MM.1S (cell line): ENCODE measurements at regions not wholly inside any gene's neighbourhood (a gene's known extent, or its start where the extent isn't known, plus 50 kb on each side); places are given as distances from the start of the nearest gene placed in this dataset.

ENCODE experiments used
- EZH2phosphoT487 ChIP-seq: fragments of 300-600 bp; sonication (generic); IDR thresholded peaks from 2 replicates; pipeline ENCODE4 v1.6.1; 2018; ENCODE audit warnings: antibody characterized with exemption, low read length
- TF ChIP-seq, protein P1 (sequence below): fragments of 300-600 bp; sonication (generic); IDR thresholded peaks from 2 replicates; pipeline ENCODE4 v1.5.1; 2016; ENCODE audit warnings: antibody characterized with exemption, low read length, mixed read lengths

DNA sequence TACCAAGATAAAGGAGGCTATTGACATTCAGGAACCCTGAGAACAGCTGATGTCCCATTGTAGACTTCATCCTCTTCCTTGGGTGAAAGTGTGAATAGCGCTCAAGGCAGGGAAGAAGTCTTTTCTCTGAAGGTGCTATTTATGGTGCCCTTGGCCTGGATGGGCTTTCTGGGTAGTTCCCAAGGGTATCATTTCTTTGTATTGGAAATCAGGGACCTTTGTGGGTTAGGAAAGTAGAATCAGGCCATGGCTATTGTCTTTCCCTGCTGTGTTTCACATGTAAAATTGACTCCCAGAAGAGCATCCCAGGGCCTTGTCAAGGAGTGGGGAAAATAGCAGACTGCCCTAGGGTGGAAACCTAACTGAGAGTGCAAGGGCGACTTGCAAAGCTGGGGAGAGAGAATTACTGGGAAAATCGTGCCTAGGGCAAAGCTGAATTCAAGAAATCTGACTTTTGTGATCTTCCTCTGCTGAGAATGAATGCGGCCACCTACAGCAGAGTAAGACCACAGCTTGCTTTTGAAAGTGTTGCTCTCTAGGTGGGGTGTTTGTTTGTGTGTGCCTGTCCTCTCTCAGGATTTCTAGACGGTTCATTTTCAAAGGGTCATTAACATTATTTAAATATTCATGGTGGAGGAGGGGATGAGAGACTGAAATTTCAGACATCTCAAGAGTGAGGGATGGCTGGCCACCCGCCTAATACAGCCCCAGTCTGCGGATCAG, 160.6 kb downstream of the C9orf152 start:
- TF ChIP-seq, protein P1, sequence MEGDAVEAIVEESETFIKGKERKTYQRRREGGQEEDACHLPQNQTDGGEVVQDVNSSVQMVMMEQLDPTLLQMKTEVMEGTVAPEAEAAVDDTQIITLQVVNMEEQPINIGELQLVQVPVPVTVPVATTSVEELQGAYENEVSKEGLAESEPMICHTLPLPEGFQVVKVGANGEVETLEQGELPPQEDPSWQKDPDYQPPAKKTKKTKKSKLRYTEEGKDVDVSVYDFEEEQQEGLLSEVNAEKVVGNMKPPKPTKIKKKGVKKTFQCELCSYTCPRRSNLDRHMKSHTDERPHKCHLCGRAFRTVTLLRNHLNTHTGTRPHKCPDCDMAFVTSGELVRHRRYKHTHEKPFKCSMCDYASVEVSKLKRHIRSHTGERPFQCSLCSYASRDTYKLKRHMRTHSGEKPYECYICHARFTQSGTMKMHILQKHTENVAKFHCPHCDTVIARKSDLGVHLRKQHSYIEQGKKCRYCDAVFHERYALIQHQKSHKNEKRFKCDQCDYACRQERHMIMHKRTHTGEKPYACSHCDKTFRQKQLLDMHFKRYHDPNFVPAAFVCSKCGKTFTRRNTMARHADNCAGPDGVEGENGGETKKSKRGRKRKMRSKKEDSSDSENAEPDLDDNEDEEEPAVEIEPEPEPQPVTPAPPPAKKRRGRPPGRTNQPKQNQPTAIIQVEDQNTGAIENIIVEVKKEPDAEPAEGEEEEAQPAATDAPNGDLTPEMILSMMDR, result no peak
- TF ChIP-seq EZH2phosphoT487, result no peak
